ENCODE measurements at regions not wholly inside any gene's neighbourhood (a gene's known extent, or its start where the extent isn't known, plus 50 kb on each side); places are given as distances from the start of the nearest gene placed in this dataset.

- peaks cover 9% of the 10 kb centered on the region for H3K9me3 Mint-ChIP-seq (ENCODE audit: low read depth, unreplicated experiment)
- H3K36me3 Mint-ChIP-seq (ENCODE audit: insufficient read depth, unreplicated experiment): no peaks in the 10 kb centered on the region
- intact Hi-C loops (cut with micrococcal nuclease; ENCODE audit: unreplicated experiment): no loop called here
- CTCF ChIA-PET: no interaction called here
- H3K27ac Mint-ChIP-seq (ENCODE audit: unreplicated experiment): no peak overlapping the region
- H3K27me3 Mint-ChIP-seq (ENCODE audit: unreplicated experiment): no peaks in the 10 kb centered on the region
- no TSS peak for BruUV-seq (replicated peaks)
- H3K4me1 Mint-ChIP-seq (ENCODE audit: low read depth, unreplicated experiment): peaks cover 12% of the 10 kb centered on the region
- no peak overlapping the region for H3K4me3 Mint-ChIP-seq (ENCODE audit: low read depth, unreplicated experiment)
- TF ChIP-seq, protein P1, sequence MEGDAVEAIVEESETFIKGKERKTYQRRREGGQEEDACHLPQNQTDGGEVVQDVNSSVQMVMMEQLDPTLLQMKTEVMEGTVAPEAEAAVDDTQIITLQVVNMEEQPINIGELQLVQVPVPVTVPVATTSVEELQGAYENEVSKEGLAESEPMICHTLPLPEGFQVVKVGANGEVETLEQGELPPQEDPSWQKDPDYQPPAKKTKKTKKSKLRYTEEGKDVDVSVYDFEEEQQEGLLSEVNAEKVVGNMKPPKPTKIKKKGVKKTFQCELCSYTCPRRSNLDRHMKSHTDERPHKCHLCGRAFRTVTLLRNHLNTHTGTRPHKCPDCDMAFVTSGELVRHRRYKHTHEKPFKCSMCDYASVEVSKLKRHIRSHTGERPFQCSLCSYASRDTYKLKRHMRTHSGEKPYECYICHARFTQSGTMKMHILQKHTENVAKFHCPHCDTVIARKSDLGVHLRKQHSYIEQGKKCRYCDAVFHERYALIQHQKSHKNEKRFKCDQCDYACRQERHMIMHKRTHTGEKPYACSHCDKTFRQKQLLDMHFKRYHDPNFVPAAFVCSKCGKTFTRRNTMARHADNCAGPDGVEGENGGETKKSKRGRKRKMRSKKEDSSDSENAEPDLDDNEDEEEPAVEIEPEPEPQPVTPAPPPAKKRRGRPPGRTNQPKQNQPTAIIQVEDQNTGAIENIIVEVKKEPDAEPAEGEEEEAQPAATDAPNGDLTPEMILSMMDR (IDR thresholded peaks at IDR 0.05; ENCODE audit: unreplicated experiment): no peak
- no peak for DNase-seq
Measured at GRCh38 chr5:92886751-92887150, 694.3 kb downstream of the NR2F1-AS1 start.

GRCh38 chr5:92885950-92886349 is 695.1 kb downstream of the NR2F1-AS1 start:
- TF ChIP-seq, protein P1 (IDR thresholded peaks at IDR 0.05; ENCODE audit: unreplicated experiment): peak; percentile 39
- H3K36me3 Mint-ChIP-seq (ENCODE audit: insufficient read depth, unreplicated experiment): no peaks in the 10 kb centered on the region
- no peak for DNase-seq
- intact Hi-C loops (cut with micrococcal nuclease; ENCODE audit: unreplicated experiment): no loop called here
- H3K4me1 Mint-ChIP-seq (ENCODE audit: low read depth, unreplicated experiment): peaks cover 3% of the 10 kb centered on the region
- H3K27ac Mint-ChIP-seq (ENCODE audit: unreplicated experiment): no peak overlapping the region
- BruUV-seq (replicated peaks): no TSS peak
- no peak overlapping the region for H3K4me3 Mint-ChIP-seq (ENCODE audit: low read depth, unreplicated experiment)
- CTCF ChIA-PET: no interaction called here
- no peaks in the 10 kb centered on the region for H3K27me3 Mint-ChIP-seq (ENCODE audit: unreplicated experiment)
- peaks cover 4% of the 10 kb centered on the region for H3K9me3 Mint-ChIP-seq (ENCODE audit: low read depth, unreplicated experiment)

GRCh38 chr5:92884469-92884868 is 696.5 kb downstream of the NR2F1-AS1 start:
- intact Hi-C loops (cut with micrococcal nuclease; ENCODE audit: unreplicated experiment): no loop called here
- no TSS peak for BruUV-seq (replicated peaks)
- TF ChIP-seq, protein P1 (IDR thresholded peaks at IDR 0.05; ENCODE audit: unreplicated experiment): no peak
- Mint-ChIP-seq H3K27me3 (ENCODE audit: unreplicated experiment) (no peaks in the 10 kb centered on the region), H3K9me3 (ENCODE audit: low read depth, unreplicated experiment) (no peaks in the 10 kb centered on the region), H3K4me1 (ENCODE audit: low read depth, unreplicated experiment) (no peaks in the 10 kb centered on the region), H3K36me3 (ENCODE audit: insufficient read depth, unreplicated experiment) (no peaks in the 10 kb centered on the region), H3K27ac (ENCODE audit: unreplicated experiment) (no peak overlapping the region), H3K4me3 (ENCODE audit: low read depth, unreplicated experiment) (no peak overlapping the region)
- CTCF ChIA-PET: no interaction called here
- no peak for DNase-seq

GRCh38 chr5:92879806-92880543 is 701.0 kb downstream of the NR2F1-AS1 start:
- H3K27ac Mint-ChIP-seq (ENCODE audit: unreplicated experiment): no peak overlapping the region
- BruUV-seq (replicated peaks): no TSS peak
- no peaks in the 10 kb centered on the region for H3K36me3 Mint-ChIP-seq (ENCODE audit: insufficient read depth, unreplicated experiment)
- H3K4me3 Mint-ChIP-seq (ENCODE audit: low read depth, unreplicated experiment): no peak overlapping the region
- no peaks in the 10 kb centered on the region for H3K27me3 Mint-ChIP-seq (ENCODE audit: unreplicated experiment)
- CTCF ChIA-PET: no interaction called here
- TF ChIP-seq, protein P1 (IDR thresholded peaks at IDR 0.05; ENCODE audit: unreplicated experiment): no peak
- DNase-seq: no peak
- H3K4me1 Mint-ChIP-seq (ENCODE audit: low read depth, unreplicated experiment): no peaks in the 10 kb centered on the region
- H3K9me3 Mint-ChIP-seq (ENCODE audit: low read depth, unreplicated experiment): peaks cover 2% of the 10 kb centered on the region
- intact Hi-C loops (cut with micrococcal nuclease; ENCODE audit: unreplicated experiment): no loop called here
